ENCODE measurements at regions not wholly inside any gene's neighbourhood (a gene's known extent, or its start where the extent isn't known, plus 50 kb on each side); places are given as distances from the start of the nearest gene placed in this dataset.
"Not testable (repeated sequence)": the region's sequence is repeated elsewhere in the genome, so short reads cannot be mapped to it uniquely, and the experiment has no call there.

GRCh38 chr2:133993160-133993559 is 260.7 kb upstream of the MGAT5 start:
- Mint-ChIP-seq H3K27me3 (ENCODE audit: low read depth) (no peaks in the 10 kb centered on the region), H3K27ac (ENCODE audit: unreplicated experiment) (peak overlapping the region; percentile 7), H3K9me3 (no peaks in the 10 kb centered on the region), H3K4me1 (no peaks in the 10 kb centered on the region), H3K36me3 (ENCODE audit: low read depth) (no peaks in the 10 kb centered on the region), H3K4me3 (no peak overlapping the region)
- no peak for DNase-seq (ENCODE audit: low read depth, low spot score)
- no peak for TF ChIP-seq CTCF (conservative IDR thresholded peaks at IDR 0.05)

- not testable (repeated sequence) for H3K4me3 Mint-ChIP-seq; DNase-seq (ENCODE audit: low read depth, low spot score); H3K4me1 Mint-ChIP-seq; H3K27me3 Mint-ChIP-seq (ENCODE audit: low read depth); H3K36me3 Mint-ChIP-seq (ENCODE audit: low read depth); H3K9me3 Mint-ChIP-seq; H3K27ac Mint-ChIP-seq (ENCODE audit: unreplicated experiment)
These were observed 255.1 kb upstream of the MGAT5 start for GRCh38 chr2:133998726-133999125.

GRCh38 chr2:134002391-134002790 is 251.5 kb upstream of the MGAT5 start:
- Mint-ChIP-seq H3K4me1 (peaks cover 5% of the 10 kb centered on the region), H3K4me3 (no peak overlapping the region), H3K27me3 (ENCODE audit: low read depth) (no peaks in the 10 kb centered on the region), H3K36me3 (ENCODE audit: low read depth) (no peaks in the 10 kb centered on the region), H3K27ac (ENCODE audit: unreplicated experiment) (no peak overlapping the region), H3K9me3 (no peaks in the 10 kb centered on the region)
- TF ChIP-seq CTCF (conservative IDR thresholded peaks at IDR 0.05) = no peak
- DNase-seq (ENCODE audit: low read depth, low spot score) = no peak

- Mint-ChIP-seq H3K27me3 (ENCODE audit: low read depth) (no peaks in the 10 kb centered on the region), H3K9me3 (no peaks in the 10 kb centered on the region), H3K4me3 (no peak overlapping the region), H3K27ac (ENCODE audit: unreplicated experiment) (no peak overlapping the region), H3K36me3 (ENCODE audit: low read depth) (no peaks in the 10 kb centered on the region), H3K4me1 (peaks cover 5% of the 10 kb centered on the region)
- no peak for DNase-seq (ENCODE audit: low read depth, low spot score)
- no peak for TF ChIP-seq CTCF (conservative IDR thresholded peaks at IDR 0.05)
These were observed 251.0 kb upstream of the MGAT5 start for GRCh38 chr2:134002921-134003320.

GRCh38 chr2:134004467-134004866 is 249.4 kb upstream of the MGAT5 start:
- TF ChIP-seq CTCF (conservative IDR thresholded peaks at IDR 0.05) = no peak
- DNase-seq (ENCODE audit: low read depth, low spot score) = no peak
- no peaks in the 10 kb centered on the region for H3K27me3 Mint-ChIP-seq (ENCODE audit: low read depth)
- H3K27ac Mint-ChIP-seq (ENCODE audit: unreplicated experiment) = no peak overlapping the region
- no peaks in the 10 kb centered on the region for H3K9me3 Mint-ChIP-seq
- H3K4me1 Mint-ChIP-seq = peaks cover 5% of the 10 kb centered on the region
- H3K4me3 Mint-ChIP-seq = no peak overlapping the region
- H3K36me3 Mint-ChIP-seq (ENCODE audit: low read depth) = no peaks in the 10 kb centered on the region

- H3K27me3 Mint-ChIP-seq (ENCODE audit: low read depth) = no peaks in the 10 kb centered on the region
- H3K4me1 Mint-ChIP-seq = no peaks in the 10 kb centered on the region
These were observed 245.0 kb upstream of the MGAT5 start for GRCh38 chr2:134008837-134009236.

More at GRCh38 chr2:134008837-134009236, 245.0 kb upstream of the MGAT5 start:
- TF ChIP-seq CTCF (conservative IDR thresholded peaks at IDR 0.05) = no peak
- DNase-seq (ENCODE audit: low read depth, low spot score) = no peak
- no peak overlapping the region for H3K27ac Mint-ChIP-seq (ENCODE audit: unreplicated experiment)
- no peak overlapping the region for H3K4me3 Mint-ChIP-seq
- no peaks in the 10 kb centered on the region for H3K9me3 Mint-ChIP-seq
- H3K36me3 Mint-ChIP-seq (ENCODE audit: low read depth) = no peaks in the 10 kb centered on the region

All from neural crest cell (in vitro differentiated cells).